T-helper 9 cell (primary cell): ENCODE measurements at regions not wholly inside any gene's neighbourhood (a gene's known extent, or its start where the extent isn't known, plus 50 kb on each side); places are given as distances from the start of the nearest gene placed in this dataset.
"Not testable (repeated sequence)": the region's sequence is repeated elsewhere in the genome, so short reads cannot be mapped to it uniquely, and the experiment has no call there.

Experiments
- DNase-seq: peaks from one replicate; pipeline ENCODE4 v3.0.0-alpha.2; 2020

- no peak for DNase-seq
Observed at GRCh38 chr18:61676773-61677434, 215.9 kb downstream of the RNF152 start.

- no peak for DNase-seq
Observed at GRCh38 chr18:61669320-61669719, 223.5 kb downstream of the RNF152 start.

GRCh38 chr18:61666876-61667590 lies 225.8 kb downstream of the RNF152 start:
- no peak for DNase-seq

GRCh38 chr18:61664419-61665084 lies 228.3 kb downstream of the RNF152 start:
- no peak for DNase-seq

GRCh38 chr18:61662726-61663125 lies 230.1 kb downstream of the RNF152 start:
- DNase-seq = no peak

GRCh38 chr18:61658431-61658830 lies 234.4 kb downstream of the RNF152 start:
- DNase-seq = no peak

GRCh38 chr18:61657066-61657732 lies 235.6 kb downstream of the RNF152 start:
- DNase-seq = no peak

- DNase-seq = no peak
Observed at GRCh38 chr18:61655630-61656029, 237.2 kb downstream of the RNF152 start.

- no peak for DNase-seq
Observed at GRCh38 chr18:61653823-61654551, 238.8 kb downstream of the RNF152 start.

GRCh38 chr18:61651880-61652268 lies 240.9 kb downstream of the RNF152 start:
- no peak for DNase-seq

GRCh38 chr18:61651145-61651879 lies 241.5 kb downstream of the RNF152 start:
- no peak for DNase-seq

- no peak for DNase-seq
Observed at GRCh38 chr18:61643884-61644647, 248.7 kb downstream of the RNF152 start.

- DNase-seq = no peak
Observed at GRCh38 chr18:61639886-61640285, 252.9 kb downstream of the RNF152 start.

GRCh38 chr18:61637905-61638595 lies 254.8 kb downstream of the RNF152 start:
- DNase-seq = no peak

GRCh38 chr18:61637319-61637718 lies 255.5 kb downstream of the RNF152 start:
- no peak for DNase-seq

GRCh38 chr18:61635901-61636528 lies 256.8 kb downstream of the RNF152 start:
- peak; percentile 9 for DNase-seq

GRCh38 chr18:61628085-61628484 lies 264.7 kb downstream of the RNF152 start:
- no peak for DNase-seq

GRCh38 chr18:61624631-61625030 lies 268.2 kb downstream of the RNF152 start:
- not testable (repeated sequence) for DNase-seq

- DNase-seq = no peak
Observed at GRCh38 chr18:61619783-61620182, 273.0 kb downstream of the RNF152 start.

- no peak for DNase-seq
Observed at GRCh38 chr18:61618816-61619215, 274.0 kb downstream of the RNF152 start.
